GM03348 (cell line): ENCODE measurements at regions not wholly inside any gene's neighbourhood (a gene's known extent, or its start where the extent isn't known, plus 50 kb on each side); places are given as distances from the start of the nearest gene placed in this dataset.
A peak's percentile ranks its signal among the peaks of the same experiment; 100 is the strongest.

Experiments
- DNase-seq: peaks from one replicate; pipeline ENCODE4 v3.0.0; 2012; ENCODE audit warnings: low spot score

DNA sequence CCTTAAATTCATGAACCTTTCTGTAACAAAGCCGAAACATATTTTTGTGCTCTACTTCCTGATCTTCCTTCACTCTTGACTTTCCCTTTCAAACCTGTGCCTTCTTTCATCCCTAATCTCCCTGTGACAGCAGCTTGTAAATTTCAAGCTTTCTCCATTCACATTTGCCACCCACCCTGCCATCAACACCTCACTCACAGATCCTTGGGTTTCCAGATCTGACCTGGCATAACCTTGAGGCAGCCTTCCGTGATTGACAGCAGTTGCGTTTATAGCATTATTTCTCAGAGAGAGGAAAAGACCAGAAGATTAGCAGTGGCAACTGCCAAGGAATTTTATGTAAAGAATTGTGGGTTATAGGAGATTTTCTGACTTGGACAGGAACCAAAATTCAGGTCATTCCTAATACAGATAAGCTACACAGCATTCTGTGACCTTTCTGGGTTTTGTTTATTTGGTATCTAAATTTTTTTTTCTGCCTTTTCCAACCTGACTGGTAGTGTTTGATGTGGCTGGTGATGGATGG is 260.0 kb downstream of the NR2F1-AS1 start:
- DNase-seq: no peak

GRCh38 chr5:93313672-93314071 is 267.3 kb downstream of the NR2F1-AS1 start:
- DNase-seq: no peak

DNA sequence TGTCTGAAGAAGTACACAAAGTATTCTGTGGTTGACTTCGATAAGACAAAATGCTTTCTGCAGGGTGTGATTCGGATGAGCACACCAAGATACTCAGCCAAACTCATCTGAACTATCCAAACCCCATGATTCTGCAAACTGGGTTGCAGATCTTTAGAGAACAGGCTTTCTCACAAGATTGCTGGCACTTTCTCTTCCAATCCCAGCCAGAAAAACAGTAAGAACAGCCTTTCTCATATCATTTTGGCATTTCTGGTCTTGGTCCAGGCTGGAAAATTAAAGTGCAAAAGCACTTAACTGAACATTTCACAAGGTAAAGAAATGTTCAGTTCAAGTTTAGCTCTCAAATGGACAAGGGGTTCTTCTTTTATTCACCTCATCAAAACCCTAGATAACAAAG is 269.1 kb downstream of the NR2F1-AS1 start:
- no peak for DNase-seq

- DNase-seq: peak; percentile 30
Measured at GRCh38 chr5:93307557-93307956, 273.5 kb downstream of the NR2F1-AS1 start.

- DNase-seq: no peak
Measured at GRCh38 chr5:93305984-93306383, 275.0 kb downstream of the NR2F1-AS1 start.

GRCh38 chr5:93304456-93305250 is 276.4 kb downstream of the NR2F1-AS1 start:
- DNase-seq: no peak

DNA sequence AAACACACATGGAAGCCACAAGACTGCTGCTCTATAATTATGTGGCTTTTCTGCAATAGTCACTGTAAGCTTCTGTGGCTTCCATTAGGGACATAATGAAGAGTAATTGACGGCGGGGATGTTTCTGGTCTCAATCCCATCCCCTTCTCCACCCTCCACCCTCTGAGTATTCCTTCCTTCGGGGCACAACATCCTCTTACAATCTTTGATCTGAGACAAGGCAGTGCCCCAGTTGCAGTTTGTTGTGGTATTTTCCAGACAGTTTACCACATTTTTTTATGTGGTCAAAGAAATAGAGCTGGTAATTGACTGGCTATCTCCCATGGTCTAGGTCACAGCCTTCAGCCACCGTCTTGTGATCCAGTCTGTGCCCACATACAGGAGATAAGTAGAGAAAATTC is 277.7 kb downstream of the NR2F1-AS1 start:
- no peak for DNase-seq

- no peak for DNase-seq
Measured at GRCh38 chr5:93302711-93303110, 278.3 kb downstream of the NR2F1-AS1 start.

DNA sequence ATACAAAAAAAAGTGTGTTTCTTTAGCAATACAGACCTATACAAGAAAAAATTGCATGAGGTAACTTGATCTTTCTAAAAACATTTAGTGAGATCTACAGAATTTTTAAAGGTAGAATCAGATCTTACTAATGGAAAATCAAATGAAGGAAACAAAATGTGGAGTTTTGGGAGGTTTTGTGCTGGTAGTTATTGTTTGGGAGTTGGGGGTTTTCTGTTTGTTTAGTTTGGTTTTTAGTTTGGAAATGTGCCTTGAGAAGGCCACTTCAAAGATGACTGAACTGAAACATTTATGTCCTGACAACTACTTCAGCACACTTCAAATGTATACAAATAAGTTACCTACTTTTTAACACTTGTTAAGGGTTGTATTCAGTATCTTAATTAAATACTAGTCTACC is 280.1 kb downstream of the NR2F1-AS1 start:
- no peak for DNase-seq

DNA sequence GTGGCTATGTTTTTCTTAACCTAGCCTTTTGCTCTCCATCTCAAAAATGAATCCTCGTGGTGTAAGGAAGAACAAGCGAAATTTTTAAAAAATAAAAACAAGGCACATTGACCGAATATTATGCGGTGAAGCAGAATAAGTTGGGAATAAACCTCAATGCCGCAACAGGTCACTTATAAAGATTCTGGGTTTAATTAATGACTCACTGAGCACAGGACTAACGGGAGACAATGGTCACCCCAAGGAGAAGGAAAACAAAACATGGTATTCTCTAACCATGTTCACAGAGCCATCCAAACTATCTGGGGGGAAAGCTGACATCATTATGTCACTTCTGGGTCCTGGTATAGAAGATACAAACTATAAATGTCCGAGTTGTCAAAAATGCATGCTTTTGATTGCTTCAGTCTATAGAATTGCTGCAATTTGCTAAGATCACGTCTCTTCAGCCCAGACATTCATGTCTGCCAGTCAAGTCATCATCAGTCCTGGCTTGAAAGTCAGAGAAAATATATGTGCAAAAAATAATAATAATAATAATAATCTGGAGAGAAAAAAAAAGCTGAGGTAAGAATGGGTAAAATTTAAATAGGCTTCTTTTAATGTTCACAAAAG is 280.6 kb downstream of the NR2F1-AS1 start:
- no peak for DNase-seq

DNA sequence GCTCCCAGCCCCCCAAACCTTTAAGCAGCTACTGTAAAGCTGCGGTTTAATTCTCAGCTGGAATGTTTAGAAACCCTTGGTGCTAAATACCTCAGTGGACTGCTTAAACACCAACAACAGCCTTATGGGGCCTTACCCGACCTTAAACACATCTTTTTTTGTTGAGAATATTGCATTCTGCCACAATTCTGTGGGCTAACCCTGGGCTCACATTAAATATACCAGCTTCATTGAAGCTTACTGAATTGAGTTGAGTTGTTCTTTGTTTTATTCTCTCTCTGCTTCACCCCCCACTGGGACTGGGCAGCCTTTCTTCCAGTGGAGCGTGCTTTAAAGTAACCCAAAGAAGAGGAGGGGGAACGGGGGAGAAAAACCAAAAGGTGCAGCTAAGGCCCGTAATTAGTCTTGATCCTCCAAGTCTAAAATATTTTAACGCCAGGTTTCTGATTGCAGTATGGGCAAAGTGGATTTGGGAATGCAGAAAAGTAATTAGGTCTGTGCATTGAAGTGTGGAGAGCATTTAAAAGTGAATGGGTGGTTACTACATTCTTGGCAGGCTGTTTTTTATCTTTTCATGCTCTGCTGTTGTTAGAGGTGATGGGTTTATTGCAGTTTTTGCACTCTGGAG is 281.2 kb downstream of the NR2F1-AS1 start:
- DNase-seq: no peak

GRCh38 chr5:93297116-93297515 is 283.9 kb downstream of the NR2F1-AS1 start:
- no peak for DNase-seq

DNA sequence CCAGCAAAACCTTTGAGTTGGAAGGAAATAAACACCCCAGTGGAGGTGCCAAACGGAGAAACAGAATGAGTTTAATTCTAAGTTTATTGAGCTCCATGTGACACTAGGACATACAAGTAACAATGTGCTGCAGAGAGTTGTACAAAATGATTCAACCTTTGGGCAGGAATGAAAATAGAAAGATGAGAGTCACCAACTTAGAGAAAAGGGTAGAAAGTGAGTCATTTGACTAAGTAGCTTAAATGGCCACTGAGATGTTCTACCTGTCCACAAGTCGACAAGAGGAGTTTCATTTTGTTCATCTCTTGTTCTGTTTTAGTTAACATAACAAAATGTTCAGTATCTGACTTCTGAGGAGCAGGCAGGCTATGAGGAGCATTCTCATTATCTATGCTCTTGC is 284.7 kb downstream of the NR2F1-AS1 start:
- DNase-seq: no peak

- no peak for DNase-seq
Measured at GRCh38 chr5:93294996-93295395, 286.0 kb downstream of the NR2F1-AS1 start.

DNA sequence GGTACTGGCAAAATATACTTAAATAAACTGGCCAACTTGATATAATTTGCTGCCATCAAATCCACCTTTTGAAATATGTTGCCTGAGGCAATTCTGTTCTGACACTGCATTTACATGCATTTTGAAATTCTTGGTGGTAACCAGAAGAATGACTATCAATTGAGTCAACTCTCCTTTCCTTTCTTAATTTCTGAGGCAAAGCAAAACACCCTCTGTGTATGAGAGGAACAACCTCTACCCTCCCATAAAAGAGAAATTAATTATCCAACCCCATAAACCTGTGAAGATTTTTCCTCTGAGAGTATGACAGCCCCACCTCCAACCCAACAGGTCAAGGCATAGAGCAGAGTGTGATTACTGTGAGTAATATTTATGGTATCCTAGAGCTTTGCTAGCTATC is 286.8 kb downstream of the NR2F1-AS1 start:
- DNase-seq: peak; percentile 49

DNA sequence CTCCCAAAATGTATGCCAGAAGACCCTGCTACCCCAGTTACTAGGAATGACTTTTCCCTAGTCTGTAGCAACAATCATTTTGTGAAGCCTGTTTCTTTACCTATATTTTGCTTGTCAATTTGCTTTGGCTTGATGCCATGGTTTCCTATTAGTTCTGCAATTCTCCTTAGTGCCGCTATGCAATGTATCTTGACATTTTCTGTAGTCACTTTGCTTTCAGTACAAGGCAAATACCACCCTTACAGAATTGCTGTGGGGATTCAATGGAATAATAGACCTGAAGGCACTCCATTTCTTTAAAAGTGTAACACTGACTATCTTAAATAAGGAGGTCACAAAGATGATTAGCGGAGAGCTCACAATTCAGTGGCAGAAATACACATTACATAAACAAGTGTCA is 291.1 kb downstream of the NR2F1-AS1 start:
- no peak for DNase-seq

DNA sequence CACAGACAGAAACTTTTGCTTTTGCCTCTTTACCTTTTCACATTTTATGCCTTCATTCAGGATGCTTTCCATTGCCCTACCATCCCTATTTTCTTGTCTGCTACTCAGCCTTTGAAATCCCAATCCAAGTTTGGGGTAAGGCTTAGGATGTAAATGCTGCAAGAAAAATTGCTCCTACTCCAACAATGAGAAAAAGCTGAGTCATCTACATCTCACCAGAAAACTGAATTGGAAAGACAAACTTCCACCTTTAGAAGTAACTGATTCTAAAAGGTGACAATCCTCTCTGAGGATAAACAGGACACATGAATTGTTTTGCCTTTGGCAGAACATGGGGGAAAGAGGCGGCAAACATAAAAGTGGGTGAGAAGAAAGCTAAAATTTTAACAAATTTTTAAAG is 295.6 kb downstream of the NR2F1-AS1 start:
- DNase-seq: no peak

- no peak for DNase-seq
Measured at GRCh38 chr5:93281980-93282772, 298.8 kb downstream of the NR2F1-AS1 start.

DNA sequence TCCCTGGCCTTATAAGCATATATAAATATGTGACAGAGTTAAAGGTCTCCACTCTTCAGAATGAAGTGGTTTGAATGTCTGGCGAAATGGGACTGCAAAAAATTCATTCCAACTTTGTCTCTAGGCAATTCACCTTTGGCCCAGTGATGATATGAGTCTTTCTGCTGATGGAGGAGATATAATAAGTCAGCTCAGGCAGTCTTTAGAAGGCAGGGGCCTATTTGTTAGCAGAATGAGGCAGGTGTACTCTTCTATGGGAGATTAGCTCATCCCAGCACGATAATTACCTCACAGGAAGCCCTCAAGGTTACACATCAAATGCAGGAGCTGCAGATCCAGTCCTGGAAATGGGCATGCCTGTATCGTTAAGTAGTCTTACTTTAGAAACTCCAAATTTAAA is 300.5 kb downstream of the NR2F1-AS1 start:
- no peak for DNase-seq

DNA sequence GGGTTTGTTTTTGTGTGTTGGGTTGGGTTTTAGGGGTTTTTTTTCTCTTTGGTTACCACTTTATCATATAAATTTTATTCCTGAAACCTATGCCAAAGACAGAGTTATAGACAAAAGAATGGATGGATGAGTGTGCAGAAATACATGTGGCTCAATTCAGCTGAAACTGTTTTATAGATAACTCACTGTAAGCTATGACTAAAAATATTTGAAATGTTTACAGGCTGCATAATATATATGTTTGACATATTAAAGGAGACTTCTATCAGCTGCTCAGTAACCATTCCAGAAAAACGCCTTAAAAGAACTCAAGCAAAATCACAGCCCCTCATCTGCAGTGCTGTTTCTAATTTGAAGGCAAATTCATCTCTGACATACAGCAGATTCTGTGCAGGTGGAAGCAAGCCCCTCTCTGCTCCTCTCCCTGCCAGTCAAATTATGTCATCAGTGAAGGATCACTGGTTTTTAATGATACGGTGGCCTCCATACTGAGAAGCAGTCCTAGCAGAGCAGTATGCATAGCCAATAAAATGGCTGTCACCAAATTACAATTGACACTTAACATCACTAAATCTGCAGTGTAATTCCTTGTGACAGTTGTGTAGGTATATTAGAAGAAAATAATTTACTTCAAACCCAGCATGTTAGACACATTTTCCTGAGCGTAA is 301.6 kb downstream of the NR2F1-AS1 start:
- DNase-seq: no peak

GRCh38 chr5:93278896-93279295 is 302.1 kb downstream of the NR2F1-AS1 start:
- no peak for DNase-seq

- DNase-seq: no peak
Measured at GRCh38 chr5:93277051-93277450, 304.0 kb downstream of the NR2F1-AS1 start.
